ENCODE measurements at regions not wholly inside any gene's neighbourhood (a gene's known extent, or its start where the extent isn't known, plus 50 kb on each side); places are given as distances from the start of the nearest gene placed in this dataset.

DNA sequence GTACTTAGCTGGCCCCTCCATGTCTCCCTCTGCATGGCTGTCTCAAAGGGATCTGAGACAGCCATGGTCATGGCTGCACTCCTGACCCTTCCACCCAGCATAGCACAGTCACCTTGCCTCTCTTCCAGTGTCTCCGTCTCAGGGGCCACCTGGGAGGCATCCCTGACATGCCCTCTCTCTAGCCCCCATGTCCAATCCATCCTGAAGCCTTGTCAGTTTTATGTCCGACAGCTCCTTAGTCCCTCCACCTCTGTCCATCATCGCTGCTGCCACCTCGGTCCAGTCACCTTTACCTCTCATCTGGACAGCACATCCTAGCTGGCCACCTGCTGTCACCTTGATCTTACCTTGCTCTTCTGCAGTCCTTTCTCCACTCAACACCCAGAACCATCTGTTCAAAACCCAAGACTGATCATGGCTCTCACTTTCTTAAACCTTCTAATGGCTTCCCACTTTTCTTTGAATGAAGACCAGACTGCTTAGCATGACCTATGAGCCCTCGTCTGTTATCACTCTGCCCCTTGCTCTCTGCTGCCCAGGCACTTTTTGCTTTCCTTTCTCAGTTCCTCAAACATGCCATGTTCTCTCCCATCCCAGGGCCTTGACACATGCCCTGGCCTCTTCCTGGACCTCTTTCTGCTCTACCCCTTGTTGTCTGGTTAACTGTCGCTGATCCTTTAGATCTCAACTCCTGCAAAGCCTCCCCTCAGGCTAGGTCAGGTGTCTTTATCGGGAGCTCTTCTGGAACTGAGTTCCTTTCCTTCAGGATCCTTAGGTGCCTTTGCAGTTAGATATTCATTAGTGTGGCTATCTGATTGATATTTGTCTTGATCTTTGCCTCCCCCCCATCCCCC, 181.8 kb upstream of the PITX1 start:
- TF ChIP-seq POLR2A (IDR thresholded peaks at IDR 0.05): no peak
- TF ChIP-seq, protein P1, sequence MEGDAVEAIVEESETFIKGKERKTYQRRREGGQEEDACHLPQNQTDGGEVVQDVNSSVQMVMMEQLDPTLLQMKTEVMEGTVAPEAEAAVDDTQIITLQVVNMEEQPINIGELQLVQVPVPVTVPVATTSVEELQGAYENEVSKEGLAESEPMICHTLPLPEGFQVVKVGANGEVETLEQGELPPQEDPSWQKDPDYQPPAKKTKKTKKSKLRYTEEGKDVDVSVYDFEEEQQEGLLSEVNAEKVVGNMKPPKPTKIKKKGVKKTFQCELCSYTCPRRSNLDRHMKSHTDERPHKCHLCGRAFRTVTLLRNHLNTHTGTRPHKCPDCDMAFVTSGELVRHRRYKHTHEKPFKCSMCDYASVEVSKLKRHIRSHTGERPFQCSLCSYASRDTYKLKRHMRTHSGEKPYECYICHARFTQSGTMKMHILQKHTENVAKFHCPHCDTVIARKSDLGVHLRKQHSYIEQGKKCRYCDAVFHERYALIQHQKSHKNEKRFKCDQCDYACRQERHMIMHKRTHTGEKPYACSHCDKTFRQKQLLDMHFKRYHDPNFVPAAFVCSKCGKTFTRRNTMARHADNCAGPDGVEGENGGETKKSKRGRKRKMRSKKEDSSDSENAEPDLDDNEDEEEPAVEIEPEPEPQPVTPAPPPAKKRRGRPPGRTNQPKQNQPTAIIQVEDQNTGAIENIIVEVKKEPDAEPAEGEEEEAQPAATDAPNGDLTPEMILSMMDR (IDR thresholded peaks at IDR 0.05): no peak

All from right lobe of liver (tissue), 4 donors.